ENCODE measurements at regions not wholly inside any gene's neighbourhood (a gene's known extent, or its start where the extent isn't known, plus 50 kb on each side); places are given as distances from the start of the nearest gene placed in this dataset.

DNA sequence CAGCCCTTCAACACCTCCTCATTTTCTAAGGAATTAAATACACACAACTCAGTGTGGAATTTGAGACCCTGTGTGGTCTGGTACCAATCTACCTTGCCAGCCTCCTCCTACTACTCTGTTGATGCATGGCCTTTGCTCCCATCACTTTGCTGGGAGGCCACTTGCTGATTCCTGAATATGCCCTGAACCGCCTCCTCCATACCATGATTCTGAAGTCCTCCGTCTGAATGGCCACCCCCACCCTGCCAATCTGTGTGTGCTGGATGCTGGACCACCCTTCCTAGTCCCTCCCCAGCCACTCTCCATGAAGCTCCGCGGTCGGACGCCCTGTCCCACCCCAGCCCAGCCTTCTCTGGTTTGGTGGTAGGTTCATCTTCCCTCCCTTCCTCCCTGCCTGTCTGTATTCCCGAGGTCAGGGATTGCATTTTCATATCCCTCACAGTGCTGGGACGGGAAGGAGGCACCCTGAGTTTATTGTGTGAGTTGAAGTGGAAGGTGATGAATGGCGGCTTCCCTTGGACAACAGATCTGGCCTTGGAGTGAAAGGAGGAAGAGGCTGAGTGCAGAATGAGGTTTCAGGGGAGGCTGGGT, 138.3 kb downstream of the CDC5L start:
- Histone ChIP-seq H3K4me2 (ENCODE audit: low read length) (no peak overlapping the region), H3K4me1 (ENCODE audit: insufficient read depth, low read length, poor library complexity, severe bottlenecking) (no peaks in the 10 kb centered on the region), H3K27ac (ENCODE audit: low read depth, low read length, poor library complexity, severe bottlenecking) (no peak overlapping the region), H2AFZ (ENCODE audit: low read length) (no peak overlapping the region), H4K20me1 (ENCODE audit: insufficient read depth, low read length) (no peaks in the 10 kb centered on the region), H3K4me3 (ENCODE audit: low read depth, low read length, poor library complexity, severe bottlenecking) (no peak overlapping the region), H3K9me3 (ENCODE audit: low read length) (no peaks in the 10 kb centered on the region), H3K36me3 (ENCODE audit: insufficient read depth, low read length) (no peaks in the 10 kb centered on the region), H3K9me2 (ENCODE audit: insufficient read depth, low read length) (no peaks in the 10 kb centered on the region), H3K79me2 (ENCODE audit: insufficient read depth, low read depth, low read length) (no peaks in the 10 kb centered on the region)
- no peak for TF ChIP-seq EZH2phosphoT487 (IDR thresholded peaks at IDR 0.05; ENCODE audit: borderline replicate concordance, low read depth, low read length)
- TF ChIP-seq, protein P1, sequence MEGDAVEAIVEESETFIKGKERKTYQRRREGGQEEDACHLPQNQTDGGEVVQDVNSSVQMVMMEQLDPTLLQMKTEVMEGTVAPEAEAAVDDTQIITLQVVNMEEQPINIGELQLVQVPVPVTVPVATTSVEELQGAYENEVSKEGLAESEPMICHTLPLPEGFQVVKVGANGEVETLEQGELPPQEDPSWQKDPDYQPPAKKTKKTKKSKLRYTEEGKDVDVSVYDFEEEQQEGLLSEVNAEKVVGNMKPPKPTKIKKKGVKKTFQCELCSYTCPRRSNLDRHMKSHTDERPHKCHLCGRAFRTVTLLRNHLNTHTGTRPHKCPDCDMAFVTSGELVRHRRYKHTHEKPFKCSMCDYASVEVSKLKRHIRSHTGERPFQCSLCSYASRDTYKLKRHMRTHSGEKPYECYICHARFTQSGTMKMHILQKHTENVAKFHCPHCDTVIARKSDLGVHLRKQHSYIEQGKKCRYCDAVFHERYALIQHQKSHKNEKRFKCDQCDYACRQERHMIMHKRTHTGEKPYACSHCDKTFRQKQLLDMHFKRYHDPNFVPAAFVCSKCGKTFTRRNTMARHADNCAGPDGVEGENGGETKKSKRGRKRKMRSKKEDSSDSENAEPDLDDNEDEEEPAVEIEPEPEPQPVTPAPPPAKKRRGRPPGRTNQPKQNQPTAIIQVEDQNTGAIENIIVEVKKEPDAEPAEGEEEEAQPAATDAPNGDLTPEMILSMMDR (conservative IDR thresholded peaks at IDR 0.05; ENCODE audit: low read length): no peak
- no peak for DNase-seq (ENCODE audit: low spot score)
- no TSS peak for BruUV-seq (replicated peaks)
- POLR2A ChIA-PET: no interaction called here
- intact Hi-C loops (cut with micrococcal nuclease; ENCODE audit: unreplicated experiment): no loop called here
- CTCF ChIA-PET (ENCODE audit: unreplicated experiment): no interaction called here

DNA sequence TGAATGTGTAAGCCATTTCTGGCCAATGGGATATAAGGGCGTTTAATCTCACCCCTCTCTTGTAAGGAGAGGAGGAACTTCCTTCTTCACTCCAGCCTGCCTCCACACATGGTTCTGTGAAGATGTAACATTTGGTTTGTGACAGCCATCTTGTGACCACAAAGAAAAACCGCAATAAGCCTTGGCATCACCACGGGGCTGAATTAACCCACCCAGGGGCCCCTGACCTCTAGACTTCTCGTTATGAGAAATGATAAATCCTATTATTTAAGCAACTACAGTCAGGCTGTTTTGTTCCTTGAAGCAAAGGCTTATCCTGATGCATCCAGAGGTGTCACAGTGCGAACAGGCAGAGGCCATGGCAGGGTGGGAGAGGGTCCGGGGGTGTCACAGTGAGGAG, 139.7 kb downstream of the CDC5L start:
- Histone ChIP-seq H4K20me1 (ENCODE audit: insufficient read depth, low read length) (no peaks in the 10 kb centered on the region), H3K36me3 (ENCODE audit: insufficient read depth, low read length) (no peaks in the 10 kb centered on the region), H3K4me1 (ENCODE audit: insufficient read depth, low read length, poor library complexity, severe bottlenecking) (no peaks in the 10 kb centered on the region), H2AFZ (ENCODE audit: low read length) (no peak overlapping the region), H3K9me3 (ENCODE audit: low read length) (no peaks in the 10 kb centered on the region), H3K9me2 (ENCODE audit: insufficient read depth, low read length) (no peaks in the 10 kb centered on the region), H3K79me2 (ENCODE audit: insufficient read depth, low read depth, low read length) (no peaks in the 10 kb centered on the region), H3K4me3 (ENCODE audit: low read depth, low read length, poor library complexity, severe bottlenecking) (no peak overlapping the region), H3K27ac (ENCODE audit: low read depth, low read length, poor library complexity, severe bottlenecking) (no peak overlapping the region), H3K4me2 (ENCODE audit: low read length) (no peak overlapping the region)
- DNase-seq (ENCODE audit: low spot score): no peak
- CTCF ChIA-PET (ENCODE audit: unreplicated experiment): no interaction called here
- POLR2A ChIA-PET: no interaction called here
- BruUV-seq (replicated peaks): no TSS peak
- intact Hi-C loops (cut with micrococcal nuclease; ENCODE audit: unreplicated experiment): no loop called here
- TF ChIP-seq EZH2phosphoT487 (IDR thresholded peaks at IDR 0.05; ENCODE audit: borderline replicate concordance, low read depth, low read length): no peak
- TF ChIP-seq, protein P1 (conservative IDR thresholded peaks at IDR 0.05; ENCODE audit: low read length): no peak

DNA sequence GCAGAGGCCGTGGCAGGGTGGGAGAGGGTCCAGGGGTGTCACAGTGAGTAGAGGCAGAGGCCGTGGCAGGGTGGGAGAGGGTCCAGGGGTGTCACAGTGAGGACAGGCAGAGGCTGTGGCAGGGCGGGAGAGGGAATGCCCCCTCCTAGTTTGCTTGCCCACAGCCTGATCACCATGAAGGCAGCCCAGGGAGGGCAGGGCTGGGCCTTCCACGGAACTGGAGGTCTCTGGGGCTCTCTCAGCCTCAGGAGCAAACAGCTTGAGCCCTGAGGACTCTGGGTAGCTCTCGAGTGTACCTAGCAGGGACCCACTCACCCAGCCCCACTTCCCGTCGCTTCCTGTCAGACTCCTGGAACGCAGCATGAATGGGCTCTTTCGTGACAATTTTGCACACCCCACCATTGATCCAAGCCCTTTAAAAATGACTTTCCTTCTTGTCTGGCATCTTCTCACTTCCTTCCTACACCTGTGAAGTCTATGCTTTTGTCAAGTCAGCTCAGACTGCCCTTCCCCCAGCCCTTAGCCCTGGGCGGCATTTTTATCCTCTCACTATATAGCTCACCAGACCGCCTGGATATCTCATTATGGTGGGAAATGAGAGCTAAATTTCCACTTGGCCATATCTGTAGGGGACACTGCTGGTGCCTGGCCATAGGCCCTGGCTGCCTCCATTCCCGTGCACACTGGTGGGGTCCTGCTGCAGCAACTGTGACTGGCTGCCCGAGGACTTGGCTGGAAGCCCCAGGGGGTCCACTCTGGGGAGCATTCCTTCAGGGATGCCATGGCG, 140.3 kb downstream of the CDC5L start:
- POLR2A ChIA-PET: no interaction called here
- H3K4me2 ChIP-seq (ENCODE audit: low read length): no peak overlapping the region
- no peak overlapping the region for H3K27ac ChIP-seq (ENCODE audit: low read depth, low read length, poor library complexity, severe bottlenecking)
- H3K4me1 ChIP-seq (ENCODE audit: insufficient read depth, low read length, poor library complexity, severe bottlenecking): no peaks in the 10 kb centered on the region
- no peak overlapping the region for H3K4me3 ChIP-seq (ENCODE audit: low read depth, low read length, poor library complexity, severe bottlenecking)
- no peaks in the 10 kb centered on the region for H4K20me1 ChIP-seq (ENCODE audit: insufficient read depth, low read length)
- H3K79me2 ChIP-seq (ENCODE audit: insufficient read depth, low read depth, low read length): no peaks in the 10 kb centered on the region
- CTCF ChIA-PET (ENCODE audit: unreplicated experiment): no interaction called here
- H3K36me3 ChIP-seq (ENCODE audit: insufficient read depth, low read length): no peaks in the 10 kb centered on the region
- intact Hi-C loops (cut with micrococcal nuclease; ENCODE audit: unreplicated experiment): no loop called here
- H3K9me3 ChIP-seq (ENCODE audit: low read length): no peaks in the 10 kb centered on the region
- no TSS peak for BruUV-seq (replicated peaks)
- no peak for DNase-seq (ENCODE audit: low spot score)
- H3K9me2 ChIP-seq (ENCODE audit: insufficient read depth, low read length): no peaks in the 10 kb centered on the region
- no peak for TF ChIP-seq EZH2phosphoT487 (IDR thresholded peaks at IDR 0.05; ENCODE audit: borderline replicate concordance, low read depth, low read length)
- TF ChIP-seq, protein P1 (conservative IDR thresholded peaks at IDR 0.05; ENCODE audit: low read length): no peak
- no peak overlapping the region for H2AFZ ChIP-seq (ENCODE audit: low read length)
